ENCODE measurements at regions not wholly inside any gene's neighbourhood (a gene's known extent, or its start where the extent isn't known, plus 50 kb on each side); places are given as distances from the start of the nearest gene placed in this dataset.

DNA sequence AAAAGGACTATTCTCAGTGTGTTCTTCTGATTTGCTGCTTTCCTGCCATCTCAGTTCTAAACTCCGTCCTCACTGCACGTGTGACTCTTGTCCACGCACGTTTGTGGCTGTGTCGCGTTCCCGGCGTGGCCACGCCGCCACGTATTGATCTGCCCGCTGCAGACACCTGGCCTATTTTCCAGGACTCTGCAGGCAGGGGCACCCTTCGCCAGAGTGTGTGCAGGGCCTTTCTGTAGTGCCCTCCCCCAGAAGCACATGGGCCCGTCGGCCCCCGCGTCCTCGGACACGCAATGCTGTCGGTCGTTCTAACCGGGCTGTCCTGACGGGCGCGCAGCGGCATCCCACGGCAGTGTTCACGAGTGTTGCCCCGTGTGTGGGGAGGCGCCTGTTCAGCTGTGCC, 87.6 kb downstream of the YTHDF1 start:
- no peaks in the 10 kb centered on the region for H3K27me3 ChIP-seq (ENCODE audit: control insufficient read depth, insufficient read depth, low read length)
- peaks cover 1% of the 10 kb centered on the region for H3K4me1 ChIP-seq (ENCODE audit: control insufficient read depth, insufficient read depth, low read length)
- no peak overlapping the region for H3K4me3 ChIP-seq (ENCODE audit: low read length)
- H3K27ac ChIP-seq (ENCODE audit: low read length): no peak overlapping the region
- DNase-seq (ENCODE audit: low read depth, low spot score): no peak
- H3K9me3 ChIP-seq (ENCODE audit: control insufficient read depth, insufficient read depth, low read length): no peaks in the 10 kb centered on the region
- no CpG with 5 or more reads among the region's 30 CpGs for WGBS (ENCODE audit: insufficient coverage, insufficient read length)
- no peaks in the 10 kb centered on the region for H3K36me3 ChIP-seq (ENCODE audit: control insufficient read depth, insufficient read depth, low read length)

DNA sequence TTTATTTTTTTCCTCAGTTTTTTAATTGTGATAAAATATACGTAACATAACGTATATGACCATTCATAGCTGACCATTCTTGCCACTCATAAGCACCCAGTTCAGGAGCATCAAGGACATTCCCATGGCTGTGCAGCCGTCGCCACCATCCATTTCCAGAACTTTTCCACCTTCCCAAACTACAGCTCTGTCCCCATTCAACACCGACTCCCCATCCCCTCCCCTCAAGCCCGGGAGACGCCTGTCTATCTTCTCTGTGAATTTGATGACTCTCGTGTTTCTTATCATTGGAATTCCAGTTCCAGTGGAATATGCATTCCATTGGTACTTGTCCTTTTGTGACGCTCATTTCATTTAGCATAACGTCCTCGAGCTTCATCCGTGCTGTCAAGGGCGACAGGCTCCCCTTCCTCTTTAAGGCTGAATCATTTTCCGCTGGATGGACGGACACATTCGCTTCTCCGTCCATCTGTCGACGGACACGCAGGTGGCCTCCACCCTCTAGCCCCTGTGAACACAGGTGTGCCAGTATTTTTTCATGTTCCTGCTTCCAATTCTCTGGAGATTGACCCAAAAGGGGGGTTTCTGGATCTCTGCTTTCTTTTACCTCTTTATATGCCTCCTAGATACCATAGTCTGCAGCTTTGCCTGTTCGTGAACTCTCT, 88.1 kb downstream of the YTHDF1 start:
- H3K36me3 ChIP-seq (ENCODE audit: control insufficient read depth, insufficient read depth, low read length): no peaks in the 10 kb centered on the region
- no peak overlapping the region for H3K4me3 ChIP-seq (ENCODE audit: low read length)
- H3K4me1 ChIP-seq (ENCODE audit: control insufficient read depth, insufficient read depth, low read length): peaks cover 1% of the 10 kb centered on the region
- no peaks in the 10 kb centered on the region for H3K27me3 ChIP-seq (ENCODE audit: control insufficient read depth, insufficient read depth, low read length)
- no peak overlapping the region for H3K27ac ChIP-seq (ENCODE audit: low read length)
- H3K9me3 ChIP-seq (ENCODE audit: control insufficient read depth, insufficient read depth, low read length): no peaks in the 10 kb centered on the region
- DNase-seq (ENCODE audit: low read depth, low spot score): no peak
- WGBS (ENCODE audit: insufficient coverage, insufficient read length): no CpG with 5 or more reads among the region's 21 CpGs

- Histone ChIP-seq H3K27me3 (ENCODE audit: control insufficient read depth, insufficient read depth, low read length) (no peaks in the 10 kb centered on the region), H3K4me1 (ENCODE audit: control insufficient read depth, insufficient read depth, low read length) (peaks cover 1% of the 10 kb centered on the region)
- no CpG with 5 or more reads among the region's 18 CpGs for WGBS (ENCODE audit: insufficient coverage, insufficient read length)
These were observed 88.8 kb downstream of the YTHDF1 start for GRCh38 chr20:63126876-63127699.

GRCh38 chr20:63125838-63126601, 89.9 kb downstream of the YTHDF1 start:
- Histone ChIP-seq H3K4me1 (ENCODE audit: control insufficient read depth, insufficient read depth, low read length) (peaks cover 1% of the 10 kb centered on the region), H3K4me3 (ENCODE audit: low read length) (no peak overlapping the region), H3K36me3 (ENCODE audit: control insufficient read depth, insufficient read depth, low read length) (no peaks in the 10 kb centered on the region), H3K27ac (ENCODE audit: low read length) (no peak overlapping the region), H3K9me3 (ENCODE audit: control insufficient read depth, insufficient read depth, low read length) (no peaks in the 10 kb centered on the region), H3K27me3 (ENCODE audit: control insufficient read depth, insufficient read depth, low read length) (no peaks in the 10 kb centered on the region)
- DNase-seq (ENCODE audit: low read depth, low spot score): no peak
- no CpG with 5 or more reads among the region's 19 CpGs for WGBS (ENCODE audit: insufficient coverage, insufficient read length)

More at GRCh38 chr20:63126876-63127699, 88.8 kb downstream of the YTHDF1 start:
- Histone ChIP-seq H3K4me3 (ENCODE audit: low read length) (no peak overlapping the region), H3K36me3 (ENCODE audit: control insufficient read depth, insufficient read depth, low read length) (no peaks in the 10 kb centered on the region), H3K27ac (ENCODE audit: low read length) (no peak overlapping the region), H3K9me3 (ENCODE audit: control insufficient read depth, insufficient read depth, low read length) (no peaks in the 10 kb centered on the region)
- no peak for DNase-seq (ENCODE audit: low read depth, low spot score)

GRCh38 chr20:63125581-63125837, 90.4 kb downstream of the YTHDF1 start:
- no peak for DNase-seq (ENCODE audit: low read depth, low spot score)
- no peak overlapping the region for H3K27ac ChIP-seq (ENCODE audit: low read length)

DNA sequence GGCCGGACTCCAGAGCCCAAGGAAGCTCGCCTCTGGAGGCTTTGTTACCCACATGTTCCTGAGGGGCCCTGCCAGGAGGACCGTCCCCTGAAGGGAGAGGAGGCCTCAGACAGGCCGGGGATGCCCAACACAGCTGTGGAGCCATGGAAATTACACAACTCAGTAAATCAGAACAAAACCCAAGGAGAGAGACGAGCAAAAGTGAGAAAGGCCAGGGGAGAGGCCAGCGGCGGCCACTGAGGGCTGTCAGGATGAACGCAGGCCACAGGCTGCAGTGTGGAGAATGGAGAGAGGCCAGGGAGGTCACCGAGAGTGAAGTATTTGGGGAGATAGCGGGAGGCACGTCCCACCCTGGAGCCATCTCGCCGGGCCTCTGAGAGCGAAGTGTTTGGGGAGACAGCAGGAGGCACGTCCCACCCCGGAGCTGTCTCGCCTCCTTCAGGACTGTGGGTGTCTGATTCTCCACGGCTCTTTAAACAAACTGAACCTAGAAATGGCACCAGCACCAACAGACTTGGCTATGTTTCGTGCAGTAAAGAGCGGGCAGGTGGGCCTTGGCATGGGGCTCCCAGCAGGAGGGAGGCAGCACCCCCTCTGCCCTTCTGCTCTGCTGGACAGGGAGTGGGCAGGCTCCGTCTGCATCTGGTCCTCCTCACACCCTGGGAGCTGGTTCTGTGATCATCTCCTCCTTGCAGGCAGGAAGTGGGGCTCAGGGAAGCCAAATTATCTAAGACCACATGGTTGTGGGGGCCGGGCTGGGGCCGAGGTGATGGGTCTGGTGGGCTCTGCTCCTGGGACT, 91.0 kb downstream of the YTHDF1 start:
- Histone ChIP-seq H3K4me3 (ENCODE audit: low read length) (no peak overlapping the region), H3K27me3 (ENCODE audit: control insufficient read depth, insufficient read depth, low read length) (no peaks in the 10 kb centered on the region), H3K9me3 (ENCODE audit: control insufficient read depth, insufficient read depth, low read length) (no peaks in the 10 kb centered on the region), H3K36me3 (ENCODE audit: control insufficient read depth, insufficient read depth, low read length) (no peaks in the 10 kb centered on the region), H3K4me1 (ENCODE audit: control insufficient read depth, insufficient read depth, low read length) (peaks cover under 1% of the 10 kb centered on the region), H3K27ac (ENCODE audit: low read length) (no peak overlapping the region)
- WGBS (ENCODE audit: insufficient coverage, insufficient read length): no CpG with 5 or more reads among the region's 23 CpGs
- no peak for DNase-seq (ENCODE audit: low read depth, low spot score)

More at GRCh38 chr20:63125581-63125837, 90.4 kb downstream of the YTHDF1 start:
- no peaks in the 10 kb centered on the region for H3K36me3 ChIP-seq (ENCODE audit: control insufficient read depth, insufficient read depth, low read length)
- H3K4me3 ChIP-seq (ENCODE audit: low read length): no peak overlapping the region
- no peaks in the 10 kb centered on the region for H3K9me3 ChIP-seq (ENCODE audit: control insufficient read depth, insufficient read depth, low read length)
- H3K4me1 ChIP-seq (ENCODE audit: control insufficient read depth, insufficient read depth, low read length): peaks cover 1% of the 10 kb centered on the region
- WGBS (ENCODE audit: insufficient coverage, insufficient read length): no CpG with 5 or more reads among the region's 5 CpGs
- H3K27me3 ChIP-seq (ENCODE audit: control insufficient read depth, insufficient read depth, low read length): no peaks in the 10 kb centered on the region

DNA sequence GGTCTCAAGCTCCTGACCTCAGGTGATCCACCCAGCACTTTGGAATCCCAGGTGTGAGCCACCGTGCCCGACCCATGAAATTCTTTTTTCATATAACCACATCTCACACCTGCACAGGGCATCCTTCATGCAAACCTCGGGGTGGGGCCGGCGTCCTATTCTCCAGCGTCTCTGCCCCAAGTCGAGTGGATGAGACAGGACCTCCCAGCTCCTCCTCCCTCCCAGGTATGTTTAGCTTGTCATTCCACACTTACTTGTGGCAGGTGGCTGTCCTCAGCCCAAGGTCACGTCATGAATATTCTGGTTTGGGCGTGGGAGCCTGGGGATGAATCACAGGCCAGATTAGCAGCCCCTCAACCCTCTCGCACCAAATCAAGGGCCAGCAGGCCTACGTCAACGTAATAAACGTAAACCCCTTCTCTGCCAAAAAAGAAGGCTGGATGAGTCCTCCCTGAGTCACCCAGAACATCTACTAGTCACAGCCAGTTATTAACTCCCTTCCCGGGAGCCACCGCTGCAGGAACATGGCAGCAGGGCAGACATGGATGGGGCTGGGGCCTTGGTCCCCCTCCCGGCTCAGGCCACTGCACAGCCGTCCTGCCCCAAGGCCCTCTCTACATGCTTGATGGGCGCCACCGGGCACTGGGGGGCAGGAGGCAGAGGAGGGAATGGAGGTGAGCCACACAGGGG, 91.7 kb downstream of the YTHDF1 start:
- H3K27me3 ChIP-seq (ENCODE audit: control insufficient read depth, insufficient read depth, low read length): no peaks in the 10 kb centered on the region
- no peaks in the 10 kb centered on the region for H3K36me3 ChIP-seq (ENCODE audit: control insufficient read depth, insufficient read depth, low read length)
- DNase-seq (ENCODE audit: low read depth, low spot score): no peak
- no peak overlapping the region for H3K27ac ChIP-seq (ENCODE audit: low read length)
- H3K9me3 ChIP-seq (ENCODE audit: control insufficient read depth, insufficient read depth, low read length): no peaks in the 10 kb centered on the region
- H3K4me3 ChIP-seq (ENCODE audit: low read length): no peak overlapping the region
- no CpG with 5 or more reads among the region's 19 CpGs for WGBS (ENCODE audit: insufficient coverage, insufficient read length)
- no peaks in the 10 kb centered on the region; the same call in 1 of the 2 replicates for H3K4me1 ChIP-seq (ENCODE audit: control insufficient read depth, insufficient read depth, low read length)

DNA sequence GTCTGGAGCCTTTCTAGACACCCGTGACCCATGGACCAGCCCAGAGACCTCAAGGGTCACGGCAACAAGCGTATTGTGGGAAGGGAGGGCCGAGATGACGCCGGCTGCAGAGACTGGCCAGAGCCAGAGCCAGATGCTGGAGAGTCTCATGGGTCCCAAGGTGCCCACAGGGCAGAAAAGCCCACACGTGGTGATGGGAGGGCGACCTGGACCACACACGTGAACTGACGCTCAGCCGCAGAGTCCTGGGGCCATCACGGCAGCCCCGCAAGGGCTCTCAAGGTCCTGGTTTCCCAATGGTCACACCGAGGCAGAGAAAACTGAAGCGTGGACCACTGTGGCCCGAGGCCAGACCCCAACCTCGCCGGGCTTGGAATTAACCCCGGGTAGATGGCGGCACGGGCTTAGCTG, 92.6 kb downstream of the YTHDF1 start:
- Histone ChIP-seq H3K36me3 (ENCODE audit: control insufficient read depth, insufficient read depth, low read length) (no peaks in the 10 kb centered on the region), H3K27ac (ENCODE audit: low read length) (no peak overlapping the region), H3K4me1 (ENCODE audit: control insufficient read depth, insufficient read depth, low read length) (no peaks in the 10 kb centered on the region; the same call in 1 of the 2 replicates), H3K4me3 (ENCODE audit: low read length) (no peak overlapping the region), H3K27me3 (ENCODE audit: control insufficient read depth, insufficient read depth, low read length) (no peaks in the 10 kb centered on the region), H3K9me3 (ENCODE audit: control insufficient read depth, insufficient read depth, low read length) (no peaks in the 10 kb centered on the region)
- DNase-seq (ENCODE audit: low read depth, low spot score): no peak
- WGBS (ENCODE audit: insufficient coverage, insufficient read length): no CpG with 5 or more reads among the region's 21 CpGs

DNA sequence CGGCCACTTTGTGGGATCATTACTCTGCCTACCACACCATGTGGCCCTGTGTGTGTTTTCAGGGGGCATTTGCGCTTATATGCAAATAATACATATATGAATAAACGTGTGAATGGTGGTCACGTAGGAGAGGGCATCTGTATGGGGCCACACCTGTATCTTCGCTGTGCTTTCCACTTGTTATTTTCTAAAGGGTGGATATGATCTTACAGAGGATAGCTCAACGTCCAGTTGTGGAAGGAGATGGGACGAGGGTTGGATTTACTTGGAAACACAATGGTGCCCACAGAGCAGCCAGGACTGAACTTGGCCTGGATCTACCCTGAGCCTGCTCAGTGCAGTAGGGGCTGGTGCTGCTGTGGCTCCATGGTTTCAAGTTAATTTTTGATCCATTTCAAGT, 93.3 kb downstream of the YTHDF1 start:
- no CpG with 5 or more reads among the region's 7 CpGs for WGBS (ENCODE audit: insufficient coverage, insufficient read length)
- Histone ChIP-seq H3K27ac (ENCODE audit: low read length) (no peak overlapping the region), H3K4me3 (ENCODE audit: low read length) (no peak overlapping the region), H3K9me3 (ENCODE audit: control insufficient read depth, insufficient read depth, low read length) (no peaks in the 10 kb centered on the region), H3K36me3 (ENCODE audit: control insufficient read depth, insufficient read depth, low read length) (no peaks in the 10 kb centered on the region), H3K27me3 (ENCODE audit: control insufficient read depth, insufficient read depth, low read length) (no peaks in the 10 kb centered on the region), H3K4me1 (ENCODE audit: control insufficient read depth, insufficient read depth, low read length) (no peaks in the 10 kb centered on the region; the same call in 1 of the 2 replicates)
- DNase-seq (ENCODE audit: low read depth, low spot score): no peak
